K562 (cell line): ENCODE measurements at regions not wholly inside any gene's neighbourhood (a gene's known extent, or its start where the extent isn't known, plus 50 kb on each side); places are given as distances from the start of the nearest gene placed in this dataset.
A peak's percentile ranks its signal among the peaks of the same experiment; 100 is the strongest.

Source experiments
- ATAC-seq: fragments of 200-7000 bp; cut with Tn5 transposase; 3 replicates; pipeline ENCODE4 v1.9.1; 2020; ENCODE audit warnings: moderate library complexity
- BruUV-seq: library from RNA; stranded (reverse); fragments of 400-500 nt; replicated peaks from 2 replicates; lab custom pipeline; 2021; lab: Mats Ljungman, UMichigan
- CTCF ChIA-PET: fragments of 300-600 bp; formaldehyde crosslinking; extraction: SDS; loops from one replicate; lab custom pipeline; 2021; ENCODE audit warnings: low intra/inter-chr PET ratio; lab: Yijun Ruan, JAX
- POLR2A ChIA-PET: fragments of 300-600, 350-650 bp; sonication (Branson Sonifier 250); formaldehyde crosslinking; extraction: SDS; loops from one replicate; lab custom pipeline; 2021; ENCODE audit warnings: antibody characterized with exemption, inconsistent platforms; lab: Yijun Ruan, JAX
- DNase-seq, 4 experiments: peaks; one replicate each; pipeline versions ENCODE4 v3.0.0 to v3.0.0-alpha.2; 2011 to 2018; ENCODE audit warnings: low spot score in 3 of 4, mixed read lengths in 3 of 4; ENCODE audit errors: extremely low read depth in 1 of 4
- FAIRE-seq: peaks from 2 replicates; lab custom pipeline; 2011; peaks lifted over from hg19 to GRCh38; lab: Jason Lieb, UNC
- H2AFZ ChIP-seq: 2 replicates; pipeline ENCODE4 v1.6.0; 2011; ENCODE audit warnings: low read depth, low read length, control low read depth, inconsistent platforms
- H3K27ac ChIP-seq: fragments of 200-600 bp; 3 replicates; pipeline ENCODE4 v1.8.0; 2011; ENCODE audit warnings: low read depth, mild to moderate bottlenecking, control low read depth, inconsistent platforms, low read length, moderate library complexity, mixed read lengths; ENCODE audit errors: extremely low read depth
- H3K27me3 ChIP-seq, 2 experiments: fragments of 300-600 bp in 1 of 2; 2 replicates in 1 of 2; 3 replicates in 1 of 2; pipeline versions ENCODE4 v1.6.0 to v1.8.0; 2011; ENCODE audit warnings: inconsistent platforms in 2 of 2, low read length in 2 of 2, mild to moderate bottlenecking in 1 of 2, mixed read lengths in 1 of 2, moderate library complexity in 1 of 2; ENCODE audit not compliant: control insufficient read depth in 2 of 2, insufficient read depth in 2 of 2
- H3K36me3 ChIP-seq: fragments of 300-600 bp; 3 replicates; pipeline ENCODE4 v1.8.0; 2011; ENCODE audit warnings: mild to moderate bottlenecking, low read length, inconsistent platforms; ENCODE audit not compliant: control insufficient read depth, insufficient read depth
- H3K4me1 ChIP-seq, 2 experiments: fragments of 200-600 bp in 1 of 2; replicated peaks in 1 of 2; 2 replicates in 1 of 2; 3 replicates in 1 of 2; pipeline versions ENCODE4 v1.5.1 to v1.8.0; 2011; ENCODE audit warnings: inconsistent platforms in 2 of 2, low read length in 2 of 2, mild to moderate bottlenecking in 1 of 2, mixed read lengths in 1 of 2, moderate library complexity in 1 of 2; ENCODE audit not compliant: control insufficient read depth in 2 of 2, insufficient read depth in 2 of 2
- H3K4me2 ChIP-seq: 2 replicates; pipeline ENCODE4 v1.6.1; 2011; ENCODE audit warnings: low read length, control low read depth, inconsistent platforms, mixed read lengths; ENCODE audit not compliant: insufficient read depth
- H3K4me3 ChIP-seq: fragments of 200-600 bp; sonication (generic), shearing (Covaris generic); 2 replicates; pipeline ENCODE4 v1.5.1; 2016; ENCODE audit warnings: control low read depth, inconsistent platforms
- H3K79me2 ChIP-seq: fragments of 200-600 bp; 3 replicates; pipeline ENCODE4 v1.8.0; 2011; ENCODE audit warnings: low read length, inconsistent platforms; ENCODE audit not compliant: control insufficient read depth, insufficient read depth
- H3K9ac ChIP-seq, 2 experiments: 2 replicates each; pipeline versions ENCODE4 v1.6.0 to v1.6.1; 2011; ENCODE audit warnings: low read depth in 2 of 2, low read length in 2 of 2, control low read depth in 1 of 2, inconsistent platforms in 1 of 2, mild to moderate bottlenecking in 1 of 2, mixed read lengths in 1 of 2; ENCODE audit not compliant: insufficient read depth in 1 of 2
- H3K9me1 ChIP-seq: one replicate; pipeline ENCODE4 v1.6.0; 2011; ENCODE audit warnings: inconsistent platforms, mild to moderate bottlenecking, low read length, moderate library complexity; ENCODE audit not compliant: control insufficient read depth, insufficient read depth
- H3K9me3 ChIP-seq: replicated peaks from 2 replicates; pipeline ENCODE4 v1.5.1; 2011; ENCODE audit warnings: low read depth, low read length, inconsistent platforms; ENCODE audit not compliant: control insufficient read depth, insufficient read depth
- H4K20me1 ChIP-seq: replicated peaks from 2 replicates; pipeline ENCODE4 v1.6.1; 2011; ENCODE audit warnings: low read length, inconsistent platforms, mixed read lengths; ENCODE audit not compliant: control insufficient read depth, insufficient read depth
- ZBTB40 ChIP-seq, 2 experiments: fragments of 450-650 bp in 1 of 2; sonication (generic) in 1 of 2; formaldehyde crosslinking in 1 of 2; IDR thresholded peaks; 2 replicates each; pipeline versions ENCODE4 v1.7.1 to v1.9.0; 2016 to 2022; ENCODE audit warnings: inconsistent platforms in 1 of 2, mild to moderate bottlenecking in 1 of 2, missing genetic modification reagents in 1 of 2
- ZBTB7A ChIP-seq: IDR thresholded peaks from 2 replicates; pipeline ENCODE4 v1.6.1; 2011; ENCODE audit warnings: low read depth, mild to moderate bottlenecking, low read length, moderate library complexity, borderline replicate concordance; ENCODE audit not compliant: control insufficient read depth
- WGBS: fragments of 100-300 bp; shearing (Covaris generic); methylation state at CpG from one replicate; pipeline ENCODE4 v1.1.6; 2016; ENCODE audit warnings: low coverage, mixed read lengths; ENCODE audit not compliant: insufficient coverage; ENCODE audit errors: missing lambda C conversion rate; 5-methylcytosine and 5-hydroxymethylcytosine counted together
- in situ Hi-C: fragments of 300-500 bp; cut with MboI; formaldehyde crosslinking; loops from 4 replicates; pipeline ENCODE4 v1.15.0; 2018; ENCODE audit warnings: inconsistent platforms, mixed read lengths
- intact Hi-C: fragments of 100-400 bp; cut with micrococcal nuclease; formaldehyde crosslinking; loops from 2 replicates; pipeline ENCODE4 v1.14.2; 2022
- TF ChIP-seq, protein P1 (sequence below): sonication (generic); formaldehyde crosslinking; IDR thresholded peaks from 2 replicates; pipeline ENCODE4 v1.8.1; 2022; ENCODE audit warnings: missing genetic modification reagents

DNA sequence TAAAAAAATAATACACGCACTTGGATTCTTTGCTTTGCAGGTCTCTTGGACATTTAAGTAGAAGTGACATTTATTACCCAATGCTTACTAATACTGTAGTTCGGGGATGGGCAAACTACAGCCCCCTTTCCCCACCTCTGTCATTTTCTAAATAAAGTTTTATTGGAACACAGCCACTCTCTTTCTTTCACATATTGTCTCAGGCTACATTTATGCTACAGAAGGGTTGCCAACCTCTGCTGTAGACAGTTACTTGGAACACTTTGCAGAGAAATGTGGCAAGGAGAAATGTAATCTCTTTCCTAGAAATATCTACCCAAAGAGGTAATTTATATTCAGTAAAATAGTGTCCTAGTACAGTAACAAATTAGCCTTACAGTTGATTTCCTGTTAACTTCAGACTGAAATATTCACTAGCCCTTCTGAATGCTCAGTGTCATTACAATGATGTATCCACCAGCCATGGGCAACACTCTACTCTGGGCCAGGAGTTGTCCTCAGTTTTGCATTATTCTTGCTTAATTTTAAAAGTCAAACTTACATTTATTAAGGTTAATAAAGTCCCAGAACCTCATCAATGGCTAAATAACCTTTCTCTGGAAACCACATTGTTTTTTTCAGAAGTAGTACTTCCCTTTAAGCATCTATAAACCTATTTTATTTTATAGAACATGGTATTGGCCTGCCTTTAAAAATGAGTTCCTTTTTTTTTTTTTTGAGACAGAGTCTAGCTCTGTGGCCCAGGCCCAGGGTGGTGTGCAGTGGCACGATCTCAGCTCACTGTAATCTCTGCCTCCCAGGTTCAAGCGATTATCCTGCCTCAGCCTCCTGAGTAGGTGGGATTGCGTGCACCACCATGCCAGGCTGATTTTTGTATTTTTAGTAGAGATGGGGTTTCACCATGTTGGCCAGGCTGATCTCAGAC lies 269.6 kb upstream of the AMIGO2 start:
- ChIA-PET CTCF (no interaction called here), POLR2A (no interaction called here)
- H3K4me3 ChIP-seq: no peak overlapping the region
- H3K9me1 ChIP-seq: no peaks in the 10 kb centered on the region
- no peak overlapping the region for H3K4me2 ChIP-seq
- H3K79me2 ChIP-seq: no peaks in the 10 kb centered on the region
- H3K27ac ChIP-seq: no peak overlapping the region
- in situ Hi-C loops (no loop called here), intact Hi-C loops (no loop called here)
- no peak for FAIRE-seq
- H3K9me3 ChIP-seq: no peaks in the 10 kb centered on the region
- no peak for DNase-seq
- H3K27me3 ChIP-seq: no peaks in the 10 kb centered on the region
- H4K20me1 ChIP-seq: no peaks in the 10 kb centered on the region
- no TSS peak for BruUV-seq
- ATAC-seq: no peak
- WGBS: 38% methylated on average over 5 of the region's 5 CpGs
- TF ChIP-seq ZBTB40 (IDR thresholded peaks at IDR 0.05) (peak; percentile 97), ZBTB40 (CRISPR knock-in tag; IDR thresholded peaks at IDR 0.05) (no peak), ZBTB7A (no peak)
- TF ChIP-seq, protein P1, sequence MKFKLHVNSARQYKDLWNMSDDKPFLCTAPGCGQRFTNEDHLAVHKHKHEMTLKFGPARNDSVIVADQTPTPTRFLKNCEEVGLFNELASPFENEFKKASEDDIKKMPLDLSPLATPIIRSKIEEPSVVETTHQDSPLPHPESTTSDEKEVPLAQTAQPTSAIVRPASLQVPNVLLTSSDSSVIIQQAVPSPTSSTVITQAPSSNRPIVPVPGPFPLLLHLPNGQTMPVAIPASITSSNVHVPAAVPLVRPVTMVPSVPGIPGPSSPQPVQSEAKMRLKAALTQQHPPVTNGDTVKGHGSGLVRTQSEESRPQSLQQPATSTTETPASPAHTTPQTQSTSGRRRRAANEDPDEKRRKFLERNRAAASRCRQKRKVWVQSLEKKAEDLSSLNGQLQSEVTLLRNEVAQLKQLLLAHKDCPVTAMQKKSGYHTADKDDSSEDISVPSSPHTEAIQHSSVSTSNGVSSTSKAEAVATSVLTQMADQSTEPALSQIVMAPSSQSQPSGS (CRISPR knock-in tag): no peak
- TF ChIP-seq, all 486 proteins: peak for 1
- no peaks in the 10 kb centered on the region for H3K36me3 ChIP-seq
- no peak overlapping the region for H3K9ac ChIP-seq
- no peaks in the 10 kb centered on the region; a peak in 1 of 5 replicates for H3K4me1 ChIP-seq
- peak overlapping the region; percentile 75 for H2AFZ ChIP-seq
